Gastroesophageal sphincter (tissue), 3 donors: ENCODE measurements at regions not wholly inside any gene's neighbourhood (a gene's known extent, or its start where the extent isn't known, plus 50 kb on each side); places are given as distances from the start of the nearest gene placed in this dataset.

Source experiments
- CTCF ChIP-seq, 4 experiments: fragments of 200-600 bp in 2 of 4; fragments of 450-650 bp in 2 of 4; sonication (generic) in 1 of 4; IDR thresholded peaks; one replicate each; pipeline ENCODE4 v1.5.1; 2017 to 2019; ENCODE audit warnings: antibody characterized with exemption in 4 of 4, mild to moderate bottlenecking in 2 of 4, moderate library complexity in 2 of 4
- EP300 ChIP-seq: sonication (generic); formaldehyde crosslinking; IDR thresholded peaks from one replicate; pipeline ENCODE4 v1.6.1; 2017; ENCODE audit warnings: antibody characterized with exemption, mild to moderate bottlenecking

- TF ChIP-seq EP300 (no peak), CTCF (IDR thresholded peaks at IDR 0.05) (no peak)
These were observed 115.3 kb downstream of the NPIPB5 start for GRCh38 chr16:22625967-22626366.
